DOHH2 (cell line): ENCODE measurements at regions not wholly inside any gene's neighbourhood (a gene's known extent, or its start where the extent isn't known, plus 50 kb on each side); places are given as distances from the start of the nearest gene placed in this dataset.

ENCODE experiments used
- H3F3A ChIP-seq: fragments of 200-600 bp; sonication (generic), shearing (Covaris generic); 2 replicates; pipeline ENCODE4 v1.6.0; 2016; ENCODE audit warnings: antibody characterized with exemption, mild to moderate bottlenecking; ENCODE audit not compliant: control insufficient read depth, insufficient read depth
- H3K27ac ChIP-seq: fragments of 200-600 bp; sonication (generic); 2 replicates; pipeline ENCODE4 v1.5.1; 2014; ENCODE audit warnings: low read depth, mild to moderate bottlenecking, low read length, moderate library complexity
- H3K27me3 ChIP-seq: fragments of 200-600 bp; sonication (generic); 2 replicates; pipeline ENCODE4 v1.6.1; 2014; ENCODE audit warnings: mild to moderate bottlenecking, low read length, mixed read lengths; ENCODE audit not compliant: control insufficient read depth
- H3K36me3 ChIP-seq: fragments of 200-600 bp; sonication (generic); 2 replicates; pipeline ENCODE4 v1.6.1; 2014; ENCODE audit warnings: mild to moderate bottlenecking, low read length, moderate library complexity, mixed read lengths; ENCODE audit not compliant: control insufficient read depth
- H3K4me1 ChIP-seq: fragments of 200-600 bp; sonication (generic); 2 replicates; pipeline ENCODE4 v1.6.1; 2014; ENCODE audit warnings: mild to moderate bottlenecking, low read length, mixed read lengths; ENCODE audit not compliant: control insufficient read depth
- H3K4me2 ChIP-seq: fragments of 200-600 bp; sonication (generic); 2 replicates; pipeline ENCODE4 v1.6.0; 2014; ENCODE audit warnings: mild to moderate bottlenecking, low read length, moderate library complexity
- H3K4me3 ChIP-seq: fragments of 200-600 bp; sonication (generic); 2 replicates; pipeline ENCODE4 v1.5.1; 2014; ENCODE audit warnings: mild to moderate bottlenecking, low read length, mixed read lengths
- H3K79me2 ChIP-seq: fragments of 200-600 bp; sonication (generic); 2 replicates; pipeline ENCODE4 v1.6.1; 2014; ENCODE audit warnings: mild to moderate bottlenecking, low read length, mixed read lengths; ENCODE audit not compliant: control insufficient read depth
- H3K9me2 ChIP-seq: fragments of 200-600 bp; sonication (generic); replicated peaks from 2 replicates; pipeline ENCODE4 v1.6.1; 2014; ENCODE audit warnings: mild to moderate bottlenecking, low read length, mixed read lengths; ENCODE audit not compliant: control insufficient read depth
- H3K9me3 ChIP-seq: fragments of 200-600 bp; sonication (generic); 2 replicates; pipeline ENCODE4 v1.6.1; 2014; ENCODE audit warnings: antibody characterized with exemption, low read length, mixed read lengths; ENCODE audit not compliant: control insufficient read depth, insufficient read depth
- H4K20me1 ChIP-seq: fragments of 200-600 bp; sonication (generic); 2 replicates; pipeline ENCODE4 v1.6.0; 2014; ENCODE audit warnings: low read depth, mild to moderate bottlenecking, antibody characterized with exemption, low read length, moderate library complexity; ENCODE audit not compliant: control insufficient read depth, insufficient read depth
- CTCF ChIP-seq: fragments of 200-600 bp; sonication (generic); IDR thresholded peaks from one replicate; pipeline ENCODE4 v1.5.1; 2014; ENCODE audit warnings: antibody characterized with exemption, mild to moderate bottlenecking, low read depth, low read length; ENCODE audit not compliant: poor library complexity, severe bottlenecking
- EZH2phosphoT487 ChIP-seq: fragments of 200-600 bp; sonication (generic); IDR thresholded peaks from 2 replicates; pipeline ENCODE4 v1.6.1; 2017; ENCODE audit warnings: borderline replicate concordance, mild to moderate bottlenecking, antibody characterized with exemption, low read length, moderate library complexity, mixed read lengths

GRCh38 chr2:16263241-16263890 is 323.0 kb downstream of the MYCN start:
- Histone ChIP-seq H3K9me3 (no peaks in the 10 kb centered on the region), H3K27ac (no peak overlapping the region), H4K20me1 (no peaks in the 10 kb centered on the region), H3F3A (no peaks in the 10 kb centered on the region), H3K27me3 (no peaks in the 10 kb centered on the region), H3K36me3 (no peaks in the 10 kb centered on the region), H3K4me2 (no peak overlapping the region), H3K79me2 (no peaks in the 10 kb centered on the region), H3K4me1 (no peaks in the 10 kb centered on the region), H3K4me3 (no peak overlapping the region), H3K9me2 (no peaks in the 10 kb centered on the region)
- TF ChIP-seq CTCF (no peak), EZH2phosphoT487 (no peak)

GRCh38 chr2:16262526-16263178 is 322.3 kb downstream of the MYCN start:
- H3K79me2 ChIP-seq, result no peaks in the 10 kb centered on the region
- H3K36me3 ChIP-seq, result no peaks in the 10 kb centered on the region
- H4K20me1 ChIP-seq, result no peaks in the 10 kb centered on the region
- no peaks in the 10 kb centered on the region for H3K4me1 ChIP-seq
- H3K27me3 ChIP-seq, result no peaks in the 10 kb centered on the region
- H3K9me2 ChIP-seq, result no peaks in the 10 kb centered on the region
- no peak for TF ChIP-seq EZH2phosphoT487
- no peak for TF ChIP-seq CTCF
- H3K9me3 ChIP-seq, result no peaks in the 10 kb centered on the region
- H3K4me2 ChIP-seq, result no peak overlapping the region
- no peaks in the 10 kb centered on the region for H3F3A ChIP-seq
- no peak overlapping the region for H3K4me3 ChIP-seq
- H3K27ac ChIP-seq, result no peak overlapping the region

- Histone ChIP-seq H4K20me1 (no peaks in the 10 kb centered on the region), H3K9me3 (no peaks in the 10 kb centered on the region), H3K27me3 (no peaks in the 10 kb centered on the region), H3K27ac (no peak overlapping the region), H3K4me3 (no peak overlapping the region), H3K4me2 (no peak overlapping the region), H3K4me1 (no peaks in the 10 kb centered on the region), H3K79me2 (no peaks in the 10 kb centered on the region), H3F3A (no peaks in the 10 kb centered on the region), H3K9me2 (no peaks in the 10 kb centered on the region), H3K36me3 (no peaks in the 10 kb centered on the region)
- TF ChIP-seq CTCF (no peak), EZH2phosphoT487 (no peak)
These were observed 321.4 kb downstream of the MYCN start for GRCh38 chr2:16261791-16262190.
